Astrocyte (in vitro differentiated cells and primary cell): ENCODE measurements at regions not wholly inside any gene's neighbourhood (a gene's known extent, or its start where the extent isn't known, plus 50 kb on each side); places are given as distances from the start of the nearest gene placed in this dataset.
A peak's percentile ranks its signal among the peaks of the same experiment; 100 is the strongest.

Experiments used
- DNase-seq: peaks from one replicate; pipeline ENCODE4 v3.0.0-alpha.2; 2010; ENCODE audit warnings: low read depth
- FAIRE-seq: peaks from 2 replicates; lab custom pipeline; 2011; peaks lifted over from hg19 to GRCh38; lab: Jason Lieb, UNC
- H2AFZ ChIP-seq: 2 replicates; pipeline ENCODE4 v1.6.0; 2012; ENCODE audit warnings: low read depth, low read length, inconsistent platforms
- H3K27ac ChIP-seq: 2 replicates; pipeline ENCODE4 v1.5.1; 2011; ENCODE audit warnings: low read depth, low read length, inconsistent platforms
- H3K27me3 ChIP-seq: 2 replicates; pipeline ENCODE4 v1.6.0; 2011; ENCODE audit warnings: low read length, inconsistent platforms; ENCODE audit not compliant: insufficient read depth
- H3K36me3 ChIP-seq: 2 replicates; pipeline ENCODE4 v1.5.1; 2011; ENCODE audit warnings: low read length, inconsistent platforms; ENCODE audit not compliant: insufficient read depth
- H3K4me1 ChIP-seq: 2 replicates; pipeline ENCODE4 v1.5.1; 2011; ENCODE audit warnings: low read length, inconsistent platforms; ENCODE audit not compliant: insufficient read depth
- H3K4me2 ChIP-seq: 2 replicates; pipeline ENCODE4 v1.6.0; 2012; ENCODE audit warnings: low read length, inconsistent platforms
- H3K4me3 ChIP-seq: 2 replicates; pipeline ENCODE4 v1.5.1; 2011; ENCODE audit warnings: low read depth, mild to moderate bottlenecking, low read length, inconsistent platforms; ENCODE audit not compliant: insufficient read depth
- H3K79me2 ChIP-seq: 2 replicates; pipeline ENCODE4 v1.6.0; 2012; ENCODE audit warnings: mild to moderate bottlenecking, low read length, inconsistent platforms; ENCODE audit not compliant: insufficient read depth
- H3K9ac ChIP-seq: 2 replicates; pipeline ENCODE4 v1.6.0; 2012; ENCODE audit warnings: mild to moderate bottlenecking, low read length, inconsistent platforms
- H3K9me3 ChIP-seq: 2 replicates; pipeline ENCODE4 v1.5.1; 2012; ENCODE audit warnings: low read depth, mild to moderate bottlenecking, low read length, inconsistent platforms; ENCODE audit not compliant: insufficient read depth
- H4K20me1 ChIP-seq: 2 replicates; pipeline ENCODE4 v1.6.0; 2012; ENCODE audit warnings: low read length, inconsistent platforms; ENCODE audit not compliant: insufficient read depth
- H3K27ac Mint-ChIP-seq: one replicate; pipeline ENCODE4 v1.8.0; 2021; ENCODE audit warnings: mild to moderate bottlenecking, mixed read lengths; ENCODE audit not compliant: unreplicated experiment
- H3K27me3 Mint-ChIP-seq: one replicate; pipeline ENCODE4 v1.8.0; 2021; ENCODE audit warnings: low read depth, mixed read lengths; ENCODE audit not compliant: unreplicated experiment
- H3K36me3 Mint-ChIP-seq: one replicate; pipeline ENCODE4 v1.8.0; 2021; ENCODE audit warnings: low read depth, mixed read lengths; ENCODE audit not compliant: unreplicated experiment
- H3K4me1 Mint-ChIP-seq: one replicate; pipeline ENCODE4 v1.8.0; 2021; ENCODE audit warnings: low read depth, mixed read lengths; ENCODE audit not compliant: unreplicated experiment
- H3K4me3 Mint-ChIP-seq: one replicate; pipeline ENCODE4 v1.8.0; 2021; ENCODE audit warnings: mild to moderate bottlenecking, moderate library complexity, mixed read lengths; ENCODE audit not compliant: unreplicated experiment
- H3K9me3 Mint-ChIP-seq: one replicate; pipeline ENCODE4 v1.8.0; 2021; ENCODE audit warnings: mild to moderate bottlenecking, mixed read lengths; ENCODE audit not compliant: unreplicated experiment
- EZH2 ChIP-seq: IDR thresholded peaks from 2 replicates; pipeline ENCODE4 v1.6.1; 2012; ENCODE audit warnings: mild to moderate bottlenecking, low read length, inconsistent platforms; ENCODE audit not compliant: insufficient read depth
- TF ChIP-seq, protein P1 (sequence below): IDR thresholded peaks from 2 replicates; pipeline ENCODE4 v1.5.1; 2011; ENCODE audit warnings: low read depth, mild to moderate bottlenecking, inconsistent platforms, low read length, moderate library complexity; ENCODE audit not compliant: insufficient read depth

DNA sequence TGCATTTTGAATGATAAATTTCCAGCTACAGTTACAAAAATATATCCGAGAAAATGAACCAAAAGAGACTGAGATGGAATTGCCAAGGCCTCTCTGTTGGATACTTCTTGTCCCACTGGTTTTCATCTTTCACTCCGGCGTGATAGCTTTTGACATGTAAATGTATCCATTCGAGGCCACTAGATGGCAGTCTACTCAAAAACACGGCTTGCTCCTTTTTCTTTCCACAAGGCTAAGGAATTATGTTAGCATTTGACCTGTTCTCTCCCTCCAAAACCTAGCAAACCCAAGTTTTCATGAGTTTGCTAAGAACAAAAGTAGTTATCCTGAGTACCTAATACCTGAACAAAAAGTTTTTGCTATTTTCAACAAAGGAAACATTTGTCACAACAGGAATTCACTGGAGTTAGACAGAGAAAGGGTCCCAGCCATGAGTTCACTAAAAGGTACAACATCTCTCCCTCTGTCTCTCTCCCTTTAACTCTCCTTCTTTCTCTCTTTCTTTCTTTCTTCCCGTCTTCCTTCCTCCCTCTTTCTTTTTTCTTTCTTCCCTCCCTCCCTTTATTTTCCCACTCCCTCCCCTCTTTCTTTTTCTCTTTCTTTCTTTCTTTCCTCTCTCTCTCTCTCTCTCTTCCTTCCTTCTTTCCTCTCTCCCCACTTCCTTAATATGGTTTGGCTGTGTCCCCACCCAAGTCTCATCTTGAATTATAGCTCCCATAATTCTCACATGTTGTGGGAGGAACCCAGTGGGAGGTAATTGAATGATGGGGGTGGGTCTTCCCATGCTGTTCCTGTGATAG lies 207.9 kb upstream of the MYO3A start:
- Histone ChIP-seq H3K4me3 (no peak overlapping the region), H2AFZ (no peak overlapping the region), H4K20me1 (no peaks in the 10 kb centered on the region), H3K36me3 (no peaks in the 10 kb centered on the region), H3K4me1 (no peaks in the 10 kb centered on the region), H3K79me2 (no peaks in the 10 kb centered on the region), H3K9me3 (no peaks in the 10 kb centered on the region), H3K27me3 (no peaks in the 10 kb centered on the region), H3K27ac (no peak overlapping the region), H3K9ac (no peak overlapping the region), H3K4me2 (no peak overlapping the region)
- Mint-ChIP-seq H3K27ac (no peak overlapping the region), H3K27me3 (peaks cover 3% of the 10 kb centered on the region), H3K9me3 (no peaks in the 10 kb centered on the region), H3K4me1 (no peaks in the 10 kb centered on the region), H3K36me3 (no peaks in the 10 kb centered on the region), H3K4me3 (no peak overlapping the region)
- FAIRE-seq (peak; percentile 32), DNase-seq (peak; percentile 26)
- TF ChIP-seq, protein P1, sequence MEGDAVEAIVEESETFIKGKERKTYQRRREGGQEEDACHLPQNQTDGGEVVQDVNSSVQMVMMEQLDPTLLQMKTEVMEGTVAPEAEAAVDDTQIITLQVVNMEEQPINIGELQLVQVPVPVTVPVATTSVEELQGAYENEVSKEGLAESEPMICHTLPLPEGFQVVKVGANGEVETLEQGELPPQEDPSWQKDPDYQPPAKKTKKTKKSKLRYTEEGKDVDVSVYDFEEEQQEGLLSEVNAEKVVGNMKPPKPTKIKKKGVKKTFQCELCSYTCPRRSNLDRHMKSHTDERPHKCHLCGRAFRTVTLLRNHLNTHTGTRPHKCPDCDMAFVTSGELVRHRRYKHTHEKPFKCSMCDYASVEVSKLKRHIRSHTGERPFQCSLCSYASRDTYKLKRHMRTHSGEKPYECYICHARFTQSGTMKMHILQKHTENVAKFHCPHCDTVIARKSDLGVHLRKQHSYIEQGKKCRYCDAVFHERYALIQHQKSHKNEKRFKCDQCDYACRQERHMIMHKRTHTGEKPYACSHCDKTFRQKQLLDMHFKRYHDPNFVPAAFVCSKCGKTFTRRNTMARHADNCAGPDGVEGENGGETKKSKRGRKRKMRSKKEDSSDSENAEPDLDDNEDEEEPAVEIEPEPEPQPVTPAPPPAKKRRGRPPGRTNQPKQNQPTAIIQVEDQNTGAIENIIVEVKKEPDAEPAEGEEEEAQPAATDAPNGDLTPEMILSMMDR, result peak; percentile 79
- TF ChIP-seq EZH2, result no peak

DNA sequence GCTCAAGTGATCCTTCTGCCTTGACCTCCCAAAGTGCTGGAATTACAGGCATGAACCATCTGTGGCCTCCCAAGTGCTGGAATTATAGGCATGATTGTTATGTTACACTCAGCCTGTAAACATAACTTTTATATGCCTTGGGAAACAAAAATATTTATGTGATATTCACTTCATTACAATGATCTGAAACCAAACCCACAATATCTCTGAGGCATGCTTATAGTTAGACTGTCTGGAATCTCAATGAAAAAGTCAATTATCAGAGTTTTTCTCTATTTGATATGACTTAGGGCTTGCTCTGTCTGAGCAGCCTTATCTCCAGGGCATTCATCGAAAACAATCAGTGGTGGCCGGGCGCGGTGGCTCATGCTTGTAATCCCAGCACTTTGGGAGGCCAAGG lies 195.3 kb upstream of the MYO3A start:
- H3K27me3 Mint-ChIP-seq, result no peaks in the 10 kb centered on the region
- no peak for FAIRE-seq
- no peak for DNase-seq
- H3K4me1 ChIP-seq, result no peaks in the 10 kb centered on the region
- H3K4me3 Mint-ChIP-seq, result no peak overlapping the region
- no peak overlapping the region for H3K27ac ChIP-seq
- no peak overlapping the region for H3K9ac ChIP-seq
- no peaks in the 10 kb centered on the region for H3K36me3 Mint-ChIP-seq
- no peaks in the 10 kb centered on the region for H3K36me3 ChIP-seq
- no peak overlapping the region for H3K4me3 ChIP-seq
- no peaks in the 10 kb centered on the region for H3K4me1 Mint-ChIP-seq
- no peaks in the 10 kb centered on the region for H3K9me3 ChIP-seq
- H3K9me3 Mint-ChIP-seq, result no peaks in the 10 kb centered on the region
- no peaks in the 10 kb centered on the region for H3K79me2 ChIP-seq
- no peak overlapping the region for H3K27ac Mint-ChIP-seq
- H3K27me3 ChIP-seq, result no peaks in the 10 kb centered on the region
- TF ChIP-seq EZH2, result no peak
- TF ChIP-seq, protein P1, result no peak
- no peak overlapping the region for H3K4me2 ChIP-seq
- H4K20me1 ChIP-seq, result no peaks in the 10 kb centered on the region
- no peak overlapping the region for H2AFZ ChIP-seq

DNA sequence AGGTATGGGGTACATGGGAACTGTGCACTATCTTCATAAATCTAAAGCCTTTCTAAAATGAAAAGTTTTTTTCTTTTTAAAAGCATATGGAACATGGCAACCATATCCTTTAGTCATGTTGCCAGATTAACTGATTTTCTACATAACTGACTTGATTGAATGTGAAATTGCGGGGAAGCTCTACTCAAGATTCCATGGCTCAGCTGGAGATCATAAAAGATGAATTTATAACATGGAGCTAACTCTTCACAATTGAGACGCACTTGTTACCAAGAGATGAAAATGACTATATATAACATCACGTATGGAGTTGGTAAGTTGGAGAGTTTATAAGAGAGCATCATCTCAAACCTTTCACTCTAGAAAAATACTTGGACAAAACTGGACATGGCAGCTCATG lies 190.2 kb upstream of the MYO3A start:
- Mint-ChIP-seq H3K9me3 (no peaks in the 10 kb centered on the region), H3K4me3 (no peak overlapping the region), H3K27ac (no peak overlapping the region), H3K36me3 (no peaks in the 10 kb centered on the region), H3K27me3 (no peaks in the 10 kb centered on the region), H3K4me1 (peaks cover 3% of the 10 kb centered on the region)
- no peak overlapping the region for H2AFZ ChIP-seq
- H3K9me3 ChIP-seq, result no peaks in the 10 kb centered on the region
- no peaks in the 10 kb centered on the region for H4K20me1 ChIP-seq
- no peak overlapping the region for H3K27ac ChIP-seq
- H3K4me3 ChIP-seq, result no peak overlapping the region
- TF ChIP-seq EZH2, result no peak
- TF ChIP-seq, protein P1, result no peak
- no peaks in the 10 kb centered on the region for H3K79me2 ChIP-seq
- H3K4me2 ChIP-seq, result no peak overlapping the region
- H3K9ac ChIP-seq, result no peak overlapping the region
- peaks cover 8% of the 10 kb centered on the region for H3K4me1 ChIP-seq
- H3K36me3 ChIP-seq, result no peaks in the 10 kb centered on the region
- FAIRE-seq (no peak), DNase-seq (no peak)
- H3K27me3 ChIP-seq, result no peaks in the 10 kb centered on the region
